ENCODE measurements at regions not wholly inside any gene's neighbourhood (a gene's known extent, or its start where the extent isn't known, plus 50 kb on each side); places are given as distances from the start of the nearest gene placed in this dataset.

GRCh38 chr5:68759593-68759992, 334.2 kb upstream of the SLC30A5 start:
- DNase-seq: no peak

GRCh38 chr5:68762201-68762600, 331.6 kb upstream of the SLC30A5 start:
- no peak for DNase-seq

- DNase-seq: no peak
Observed at GRCh38 chr5:68766952-68767464, 326.8 kb upstream of the SLC30A5 start.

- DNase-seq: no peak
Observed at GRCh38 chr5:68770551-68770950, 323.3 kb upstream of the SLC30A5 start.

- no peak for DNase-seq
Observed at GRCh38 chr5:68771221-68771620, 322.6 kb upstream of the SLC30A5 start.

GRCh38 chr5:68771732-68772131, 322.1 kb upstream of the SLC30A5 start:
- no peak for DNase-seq

GRCh38 chr5:68776381-68776780, 317.4 kb upstream of the SLC30A5 start:
- no peak for DNase-seq

GRCh38 chr5:68777135-68777534, 316.7 kb upstream of the SLC30A5 start:
- no peak for DNase-seq

- no peak for DNase-seq
Observed at GRCh38 chr5:68778484-68778883, 315.3 kb upstream of the SLC30A5 start.

GRCh38 chr5:68780299-68780955, 313.4 kb upstream of the SLC30A5 start:
- DNase-seq: no peak

- no peak for DNase-seq
Observed at GRCh38 chr5:68793074-68793473, 300.7 kb upstream of the SLC30A5 start.

- no peak for DNase-seq
Observed at GRCh38 chr5:68793993-68794392, 299.8 kb upstream of the SLC30A5 start.

- DNase-seq: no peak
Observed at GRCh38 chr5:68795190-68795589, 298.6 kb upstream of the SLC30A5 start.

GRCh38 chr5:68798877-68799843, 294.7 kb upstream of the SLC30A5 start:
- no peak for DNase-seq

- no peak for DNase-seq
Observed at GRCh38 chr5:68802430-68802829, 291.4 kb upstream of the SLC30A5 start.

- no peak for DNase-seq
Observed at GRCh38 chr5:68803881-68804319, 289.9 kb upstream of the SLC30A5 start.

- DNase-seq: no peak
Observed at GRCh38 chr5:68804343-68804742, 289.5 kb upstream of the SLC30A5 start.

- no peak for DNase-seq
Observed at GRCh38 chr5:68805444-68805843, 288.4 kb upstream of the SLC30A5 start.

GRCh38 chr5:68817632-68818031, 276.2 kb upstream of the SLC30A5 start:
- DNase-seq: no peak

- no peak for DNase-seq
Observed at GRCh38 chr5:68818057-68818695, 275.6 kb upstream of the SLC30A5 start.

GRCh38 chr5:68818870-68819269, 274.9 kb upstream of the SLC30A5 start:
- no peak for DNase-seq

GRCh38 chr5:68821056-68821455, 272.8 kb upstream of the SLC30A5 start:
- DNase-seq: no peak

GRCh38 chr5:68822796-68823195, 271.0 kb upstream of the SLC30A5 start:
- DNase-seq: no peak

Measured in CD4-positive, alpha-beta T cell treated with Interleukin-15 for 1 hour (primary cell).